ES-I3 (cell line): ENCODE measurements at regions not wholly inside any gene's neighbourhood (a gene's known extent, or its start where the extent isn't known, plus 50 kb on each side); places are given as distances from the start of the nearest gene placed in this dataset.

Experiments used
- H3K36me3 ChIP-seq: 2 replicates; pipeline ENCODE4 v1.6.1; 2013; ENCODE audit warnings: mild to moderate bottlenecking, low read length, control low read depth, moderate library complexity; ENCODE audit not compliant: insufficient read depth
- H3K4me1 ChIP-seq: 2 replicates; pipeline ENCODE4 v1.6.1; 2013; ENCODE audit warnings: mild to moderate bottlenecking, control low read depth, low read length; ENCODE audit not compliant: insufficient read depth
- H3K9ac ChIP-seq: 2 replicates; pipeline ENCODE4 v1.6.1; 2013; ENCODE audit warnings: low read depth, mild to moderate bottlenecking, low read length, moderate library complexity
- H3K9me3 ChIP-seq: 2 replicates; pipeline ENCODE4 v1.6.1; 2013; ENCODE audit warnings: mild to moderate bottlenecking, low read length, moderate library complexity; ENCODE audit not compliant: control insufficient read depth, insufficient read depth

- Histone ChIP-seq H3K4me1 (no peaks in the 10 kb centered on the region), H3K9me3 (peaks cover 8% of the 10 kb centered on the region), H3K36me3 (no peaks in the 10 kb centered on the region), H3K9ac (no peak overlapping the region)
Measured at GRCh38 chr1:80933346-80933745, 867.4 kb upstream of the ADGRL2 start.

DNA sequence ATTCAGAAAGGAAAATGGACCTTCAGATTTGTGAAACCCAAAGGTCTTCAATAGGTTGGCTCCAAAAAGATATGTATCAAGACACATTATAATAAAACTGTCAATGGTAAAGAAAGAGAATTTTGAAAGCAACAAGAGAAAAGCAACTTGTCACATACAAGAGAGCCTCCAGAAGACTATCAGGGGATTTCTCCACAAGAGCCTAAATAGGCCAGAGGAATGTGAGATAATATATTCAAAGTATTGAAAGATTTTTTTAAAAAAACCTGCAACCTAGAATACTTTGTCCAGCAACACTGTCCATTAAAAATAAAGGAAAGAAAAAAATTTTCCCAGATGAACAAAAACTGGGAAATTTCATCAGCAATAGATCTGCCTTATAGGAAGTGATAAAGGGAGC is 869.6 kb upstream of the ADGRL2 start:
- H3K9me3 ChIP-seq: peaks cover 8% of the 10 kb centered on the region
- no peaks in the 10 kb centered on the region for H3K4me1 ChIP-seq
- no peak overlapping the region for H3K9ac ChIP-seq
- H3K36me3 ChIP-seq: no peaks in the 10 kb centered on the region

GRCh38 chr1:80929868-80930508 is 870.7 kb upstream of the ADGRL2 start:
- H3K9me3 ChIP-seq: peaks cover 8% of the 10 kb centered on the region
- H3K4me1 ChIP-seq: no peaks in the 10 kb centered on the region
- H3K9ac ChIP-seq: no peak overlapping the region
- H3K36me3 ChIP-seq: no peaks in the 10 kb centered on the region

- Histone ChIP-seq H3K9ac (no peak overlapping the region), H3K4me1 (no peaks in the 10 kb centered on the region), H3K36me3 (no peaks in the 10 kb centered on the region), H3K9me3 (peaks cover 5% of the 10 kb centered on the region)
Measured at GRCh38 chr1:80926531-80926930, 874.2 kb upstream of the ADGRL2 start.

DNA sequence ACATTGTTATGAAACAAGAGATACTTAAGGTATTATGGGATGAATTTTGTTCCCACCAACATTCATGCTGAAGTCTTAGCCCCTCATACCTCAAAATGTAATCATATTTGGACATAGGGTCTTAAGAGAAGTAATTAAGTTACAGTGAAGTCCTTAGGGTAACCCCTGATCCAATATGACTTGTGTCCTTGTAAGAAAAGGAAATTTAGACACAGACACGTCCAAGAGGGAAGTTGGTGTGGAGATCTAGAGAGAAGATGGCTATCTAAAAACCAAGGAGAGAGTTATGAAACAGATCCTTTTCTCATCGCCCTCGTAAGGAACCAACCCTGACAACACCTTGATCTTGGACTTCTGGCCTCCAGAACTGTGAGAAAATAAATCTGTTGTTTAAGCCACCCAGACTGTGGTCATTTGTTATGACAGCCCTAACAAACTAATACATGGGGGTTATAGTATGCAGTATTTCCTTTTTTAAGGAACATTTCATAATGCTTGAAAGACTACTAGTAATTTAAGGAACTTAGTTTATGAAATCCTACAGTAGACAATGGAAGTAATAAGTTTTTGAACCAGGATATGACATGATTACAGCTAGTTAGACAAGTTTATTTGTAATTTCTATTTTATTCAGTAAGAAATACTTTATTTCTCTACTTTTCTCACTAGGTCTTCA is 875.5 kb upstream of the ADGRL2 start:
- no peak overlapping the region for H3K9ac ChIP-seq
- no peaks in the 10 kb centered on the region for H3K36me3 ChIP-seq
- H3K9me3 ChIP-seq: no peaks in the 10 kb centered on the region
- no peaks in the 10 kb centered on the region for H3K4me1 ChIP-seq

DNA sequence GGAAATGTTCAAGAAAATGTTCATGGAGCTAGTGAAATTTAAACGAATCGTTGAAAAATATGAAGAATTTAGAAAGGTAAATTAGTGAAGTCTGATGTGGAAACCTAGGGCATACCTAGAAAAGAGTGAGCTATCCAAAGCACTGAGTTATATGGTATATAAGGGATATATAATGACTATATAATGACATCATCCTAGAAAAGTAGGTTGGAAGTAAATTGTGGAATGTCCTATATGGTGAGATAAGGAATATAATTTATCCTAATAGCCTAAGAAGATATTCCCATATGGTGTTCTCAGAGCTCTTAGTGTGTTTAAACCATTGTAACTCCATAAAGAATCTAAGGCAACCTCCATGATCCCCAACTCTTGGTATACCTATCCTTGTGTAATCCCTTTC is 876.4 kb upstream of the ADGRL2 start:
- Histone ChIP-seq H3K9me3 (no peaks in the 10 kb centered on the region), H3K9ac (no peak overlapping the region), H3K4me1 (no peaks in the 10 kb centered on the region), H3K36me3 (no peaks in the 10 kb centered on the region)

DNA sequence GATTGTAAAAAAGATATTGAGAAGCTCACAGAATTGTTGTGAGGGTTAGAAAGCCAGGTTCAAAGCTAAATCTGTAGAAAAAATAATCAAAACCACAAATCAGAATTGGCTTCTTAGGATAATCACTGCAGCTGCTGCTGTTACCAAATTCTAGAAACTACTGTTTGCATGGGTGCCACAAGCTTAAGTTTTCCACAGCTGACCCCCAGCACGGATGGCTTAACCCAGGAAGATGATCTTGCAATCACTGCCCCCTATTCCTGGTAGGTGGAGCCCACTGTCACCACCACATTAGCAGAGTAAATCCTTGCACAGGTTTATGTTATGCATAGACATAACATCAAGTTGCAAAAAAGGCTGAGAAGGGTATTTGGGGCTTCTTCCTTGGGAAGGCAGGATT is 877.8 kb upstream of the ADGRL2 start:
- Histone ChIP-seq H3K9ac (no peak overlapping the region), H3K4me1 (no peaks in the 10 kb centered on the region), H3K9me3 (no peaks in the 10 kb centered on the region), H3K36me3 (no peaks in the 10 kb centered on the region)

GRCh38 chr1:80919426-80919825 is 881.3 kb upstream of the ADGRL2 start:
- Histone ChIP-seq H3K4me1 (no peaks in the 10 kb centered on the region), H3K9me3 (no peaks in the 10 kb centered on the region), H3K36me3 (no peaks in the 10 kb centered on the region), H3K9ac (no peak overlapping the region)

DNA sequence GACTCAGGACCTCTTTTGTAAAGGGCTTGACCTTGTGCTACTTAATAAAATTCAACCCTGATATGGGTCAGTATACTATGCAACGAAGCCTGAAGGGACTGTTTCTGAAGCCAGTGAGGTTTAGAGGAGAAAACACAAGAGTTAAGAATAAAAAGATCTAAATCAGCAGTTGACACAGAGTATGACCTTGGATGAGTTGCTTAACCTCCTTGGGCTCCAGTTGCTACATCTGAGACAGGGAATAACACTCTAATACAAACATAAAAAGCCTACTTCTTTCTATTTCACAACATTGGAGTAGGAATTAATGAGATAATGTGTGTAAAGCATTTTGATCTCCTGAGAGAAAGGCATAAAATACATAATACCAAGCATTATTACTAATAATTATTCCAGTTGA is 882.4 kb upstream of the ADGRL2 start:
- Histone ChIP-seq H3K4me1 (no peaks in the 10 kb centered on the region), H3K36me3 (no peaks in the 10 kb centered on the region), H3K9ac (no peak overlapping the region), H3K9me3 (no peaks in the 10 kb centered on the region)

DNA sequence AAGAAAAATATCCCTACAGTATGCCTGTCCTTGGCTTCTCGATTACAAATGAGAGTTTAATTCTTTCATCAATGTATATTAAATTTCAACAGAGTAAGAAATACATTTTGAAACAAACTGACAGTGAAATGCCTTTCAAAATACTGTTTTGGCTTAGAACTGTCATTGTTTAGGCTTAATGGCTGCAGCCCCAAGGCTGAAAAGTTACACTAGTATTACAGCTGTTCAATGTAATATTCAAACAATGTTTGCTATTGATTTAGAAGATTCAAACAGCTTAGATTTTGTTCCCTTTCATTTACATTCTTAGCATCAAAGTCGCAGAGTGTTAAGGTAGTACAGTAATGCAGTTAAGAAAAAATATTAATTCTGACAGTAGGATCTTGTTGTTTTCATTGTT is 882.9 kb upstream of the ADGRL2 start:
- H3K9ac ChIP-seq: no peak overlapping the region
- H3K9me3 ChIP-seq: no peaks in the 10 kb centered on the region
- H3K36me3 ChIP-seq: no peaks in the 10 kb centered on the region
- H3K4me1 ChIP-seq: no peaks in the 10 kb centered on the region

DNA sequence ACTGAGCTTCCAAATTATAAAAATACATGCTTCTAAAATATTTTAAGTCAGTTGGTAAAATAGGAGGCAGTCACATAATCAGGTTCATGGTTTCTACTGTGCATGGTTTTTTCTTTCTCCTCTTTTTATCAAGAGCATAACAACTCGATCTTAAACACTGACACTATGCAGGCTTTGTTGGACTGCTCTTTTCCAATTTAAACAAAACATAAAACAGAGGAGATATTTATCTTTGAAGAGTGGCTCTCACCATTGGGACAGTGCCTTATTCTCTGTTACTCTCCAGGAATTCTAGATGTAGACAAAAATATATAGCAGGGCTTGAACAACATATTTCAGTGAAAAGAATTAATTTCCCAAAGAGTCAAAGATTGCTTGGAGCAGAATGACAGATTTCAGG is 883.5 kb upstream of the ADGRL2 start:
- no peaks in the 10 kb centered on the region for H3K4me1 ChIP-seq
- no peaks in the 10 kb centered on the region for H3K9me3 ChIP-seq
- H3K36me3 ChIP-seq: no peaks in the 10 kb centered on the region
- H3K9ac ChIP-seq: no peak overlapping the region

DNA sequence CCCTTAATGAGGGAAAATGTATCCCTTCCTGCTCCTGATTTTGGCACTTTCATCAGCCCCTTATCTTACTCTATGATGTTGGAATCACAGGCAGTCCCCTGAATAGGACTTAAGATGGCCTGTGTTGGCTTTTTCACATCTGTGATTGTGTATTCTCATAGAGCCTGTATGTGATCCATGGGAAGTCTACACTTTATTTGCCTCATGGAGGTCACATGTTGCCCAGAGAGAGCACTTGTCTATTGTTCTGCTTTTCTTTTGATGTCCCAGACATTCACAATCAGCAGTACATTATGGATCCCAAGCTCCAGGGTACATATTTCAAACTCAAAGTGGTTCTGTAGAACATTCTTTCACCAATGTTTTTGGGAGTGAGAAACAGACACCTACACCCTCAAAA is 885.2 kb upstream of the ADGRL2 start:
- Histone ChIP-seq H3K36me3 (no peaks in the 10 kb centered on the region), H3K9ac (no peak overlapping the region), H3K4me1 (no peaks in the 10 kb centered on the region), H3K9me3 (no peaks in the 10 kb centered on the region)

GRCh38 chr1:80910426-80910825 is 890.3 kb upstream of the ADGRL2 start:
- Histone ChIP-seq H3K9me3 (no peaks in the 10 kb centered on the region), H3K4me1 (no peaks in the 10 kb centered on the region), H3K9ac (no peak overlapping the region), H3K36me3 (no peaks in the 10 kb centered on the region)

DNA sequence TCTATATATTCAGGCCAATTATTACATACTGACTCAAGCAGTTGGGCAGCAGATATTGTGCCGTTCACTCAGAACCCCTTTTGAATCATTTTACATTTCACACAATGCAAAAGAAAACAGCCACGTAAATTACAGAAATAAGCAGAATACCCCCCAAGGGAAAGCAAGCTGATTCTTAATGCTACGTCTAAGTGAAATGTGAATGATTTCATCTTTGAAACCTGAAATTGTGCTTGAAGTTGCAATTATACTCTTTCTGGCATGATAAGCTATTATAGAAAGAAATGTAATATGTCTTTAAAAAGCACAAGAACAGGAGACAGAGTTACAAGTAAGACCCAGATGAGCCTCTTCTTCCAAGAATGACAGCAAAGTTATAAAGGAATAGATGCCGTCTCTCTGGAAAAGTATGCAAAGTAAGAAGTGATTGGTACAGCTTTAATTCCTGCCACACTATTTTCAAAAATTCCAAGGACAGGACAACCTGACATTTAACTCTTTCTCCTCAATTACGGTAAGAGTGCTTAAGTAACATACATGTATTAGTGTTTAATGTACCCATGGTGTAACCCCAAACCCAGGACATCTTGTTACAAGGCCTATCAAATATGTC is 891.5 kb upstream of the ADGRL2 start:
- H3K9me3 ChIP-seq: no peaks in the 10 kb centered on the region
- no peak overlapping the region for H3K9ac ChIP-seq
- no peaks in the 10 kb centered on the region for H3K36me3 ChIP-seq
- no peaks in the 10 kb centered on the region for H3K4me1 ChIP-seq

GRCh38 chr1:80896781-80897356 is 903.9 kb upstream of the ADGRL2 start:
- H3K9me3 ChIP-seq: no peaks in the 10 kb centered on the region
- H3K9ac ChIP-seq: no peak overlapping the region
- H3K4me1 ChIP-seq: peaks cover 6% of the 10 kb centered on the region; the same call in 1 of the 2 replicates
- no peaks in the 10 kb centered on the region; the same call in 1 of the 2 replicates for H3K36me3 ChIP-seq
